ENCODE measurements at regions not wholly inside any gene's neighbourhood (a gene's known extent, or its start where the extent isn't known, plus 50 kb on each side); places are given as distances from the start of the nearest gene placed in this dataset.

- DNase-seq (ENCODE audit: low spot score), result no peak
- POLR2A ChIA-PET (ENCODE audit: low non-redundant PET), result no interaction called here
- Histone ChIP-seq H3K27me3 (replicated peaks; ENCODE audit: insufficient read depth, low read depth, low read length, poor library complexity) (no peaks in the 10 kb centered on the region), H3K4me3 (ENCODE audit: low read depth, low read length, poor library complexity, severe bottlenecking) (no peak overlapping the region), H3K4me1 (ENCODE audit: insufficient read depth, low read length, poor library complexity, severe bottlenecking) (no peaks in the 10 kb centered on the region), H3K36me3 (ENCODE audit: insufficient read depth, low read length, poor library complexity, severe bottlenecking) (no peaks in the 10 kb centered on the region), H3K27ac (ENCODE audit: low read depth, low read length, poor library complexity, severe bottlenecking) (no peak overlapping the region), H3K9me3 (ENCODE audit: low read depth, low read length, poor library complexity, severe bottlenecking) (peaks cover 8% of the 10 kb centered on the region)
- CTCF ChIA-PET, result no interaction called here
- no TSS peak for BruUV-seq (replicated peaks)
- intact Hi-C loops (cut with micrococcal nuclease; ENCODE audit: unreplicated experiment), result no loop called here
- TF ChIP-seq CTCF (conservative IDR thresholded peaks at IDR 0.05; ENCODE audit: low read depth, low read length), result no peak
- no peak for TF ChIP-seq EZH2 (IDR thresholded peaks at IDR 0.05; ENCODE audit: borderline replicate concordance, low read depth, low read length, poor library complexity, severe bottlenecking)
These were observed 105.1 kb upstream of the FSTL5 start for GRCh38 chr4:162268911-162269310.

GRCh38 chr4:162265802-162266201 is 102.0 kb upstream of the FSTL5 start:
- intact Hi-C loops (cut with micrococcal nuclease; ENCODE audit: unreplicated experiment), result no loop called here
- no TSS peak for BruUV-seq (replicated peaks)
- CTCF ChIA-PET, result no interaction called here

GRCh38 chr4:162245051-162245450 is 81.3 kb upstream of the FSTL5 start:
- H3K4me3 ChIP-seq (ENCODE audit: low read depth, low read length, poor library complexity, severe bottlenecking), result no peak overlapping the region
- H3K27me3 ChIP-seq (replicated peaks; ENCODE audit: insufficient read depth, low read depth, low read length, poor library complexity), result no peaks in the 10 kb centered on the region
- POLR2A ChIA-PET (ENCODE audit: low non-redundant PET), result no interaction called here
- DNase-seq (ENCODE audit: low spot score), result no peak
- BruUV-seq (replicated peaks), result no TSS peak
- no peak overlapping the region for H3K27ac ChIP-seq (ENCODE audit: low read depth, low read length, poor library complexity, severe bottlenecking)
- TF ChIP-seq CTCF (conservative IDR thresholded peaks at IDR 0.05; ENCODE audit: low read depth, low read length) (no peak), EZH2 (IDR thresholded peaks at IDR 0.05; ENCODE audit: borderline replicate concordance, low read depth, low read length, poor library complexity, severe bottlenecking) (no peak)
- H3K4me1 ChIP-seq (ENCODE audit: insufficient read depth, low read length, poor library complexity, severe bottlenecking), result no peaks in the 10 kb centered on the region
- intact Hi-C loops (cut with micrococcal nuclease; ENCODE audit: unreplicated experiment), result no loop called here
- CTCF ChIA-PET, result no interaction called here
- no peaks in the 10 kb centered on the region for H3K9me3 ChIP-seq (ENCODE audit: low read depth, low read length, poor library complexity, severe bottlenecking)
- no peaks in the 10 kb centered on the region for H3K36me3 ChIP-seq (ENCODE audit: insufficient read depth, low read length, poor library complexity, severe bottlenecking)

More at GRCh38 chr4:162265802-162266201, 102.0 kb upstream of the FSTL5 start:
- POLR2A ChIA-PET (ENCODE audit: low non-redundant PET), result no interaction called here
- TF ChIP-seq EZH2 (IDR thresholded peaks at IDR 0.05; ENCODE audit: borderline replicate concordance, low read depth, low read length, poor library complexity, severe bottlenecking) (no peak), CTCF (conservative IDR thresholded peaks at IDR 0.05; ENCODE audit: low read depth, low read length) (no peak)
- no peaks in the 10 kb centered on the region for H3K4me1 ChIP-seq (ENCODE audit: insufficient read depth, low read length, poor library complexity, severe bottlenecking)
- no peak overlapping the region for H3K4me3 ChIP-seq (ENCODE audit: low read depth, low read length, poor library complexity, severe bottlenecking)
- H3K36me3 ChIP-seq (ENCODE audit: insufficient read depth, low read length, poor library complexity, severe bottlenecking), result no peaks in the 10 kb centered on the region
- no peaks in the 10 kb centered on the region for H3K27me3 ChIP-seq (replicated peaks; ENCODE audit: insufficient read depth, low read depth, low read length, poor library complexity)
- H3K9me3 ChIP-seq (ENCODE audit: low read depth, low read length, poor library complexity, severe bottlenecking), result peaks cover 10% of the 10 kb centered on the region
- no peak overlapping the region for H3K27ac ChIP-seq (ENCODE audit: low read depth, low read length, poor library complexity, severe bottlenecking)
- no peak for DNase-seq (ENCODE audit: low spot score)

Measured in A673 (cell line).